GM21367 (cell line): ENCODE measurements at regions not wholly inside any gene's neighbourhood (a gene's known extent, or its start where the extent isn't known, plus 50 kb on each side); places are given as distances from the start of the nearest gene placed in this dataset.

Experiments used
- ATAC-seq: cut with Tn5 transposase; IDR thresholded peaks from one replicate; pipeline ENCODE4 v1.9.1; 2021; ENCODE audit not compliant: unreplicated experiment

DNA sequence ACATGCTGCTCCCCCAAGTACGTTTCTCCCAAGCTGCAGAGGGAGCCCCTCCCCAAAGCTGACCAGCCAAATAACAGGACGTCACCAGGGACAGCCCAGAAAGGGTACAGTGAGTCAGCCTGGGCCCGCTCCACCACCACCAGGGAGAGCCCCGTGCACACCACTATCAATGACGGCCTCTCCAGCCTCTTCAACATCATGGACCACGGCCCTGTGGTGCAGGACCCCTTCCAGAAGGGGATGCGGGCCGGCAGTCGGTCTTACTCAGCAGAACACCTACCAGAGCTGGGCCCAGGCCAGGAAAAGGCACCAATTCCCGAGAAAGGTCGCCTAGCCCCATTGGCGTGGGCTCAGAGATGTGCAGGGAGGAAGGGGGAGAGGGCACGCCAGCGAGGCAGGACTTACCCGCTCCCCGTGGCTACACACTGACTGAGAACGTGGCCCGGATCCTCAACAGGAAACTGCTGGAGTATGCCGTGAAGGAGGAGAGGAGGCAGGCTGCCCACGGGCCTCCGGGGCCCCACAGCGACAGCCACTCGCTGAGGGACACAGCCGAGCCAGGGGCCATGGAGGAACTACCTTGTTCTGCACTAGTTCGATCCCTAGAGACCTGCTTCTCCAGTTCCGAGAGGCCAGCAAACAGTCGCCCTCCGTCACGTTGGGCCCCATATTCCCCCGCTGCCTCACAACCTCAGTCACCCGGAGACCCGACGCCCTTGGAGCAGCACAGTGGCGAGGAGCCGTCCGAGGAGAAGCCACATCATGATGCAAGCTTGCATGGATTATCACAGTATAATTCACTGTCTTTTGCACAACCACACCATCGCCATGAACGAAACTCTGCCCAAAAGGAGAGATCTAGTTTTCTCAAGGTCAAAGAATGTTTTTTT, 815.9 kb upstream of the KLHL1 start:
- ATAC-seq, result no peak

DNA sequence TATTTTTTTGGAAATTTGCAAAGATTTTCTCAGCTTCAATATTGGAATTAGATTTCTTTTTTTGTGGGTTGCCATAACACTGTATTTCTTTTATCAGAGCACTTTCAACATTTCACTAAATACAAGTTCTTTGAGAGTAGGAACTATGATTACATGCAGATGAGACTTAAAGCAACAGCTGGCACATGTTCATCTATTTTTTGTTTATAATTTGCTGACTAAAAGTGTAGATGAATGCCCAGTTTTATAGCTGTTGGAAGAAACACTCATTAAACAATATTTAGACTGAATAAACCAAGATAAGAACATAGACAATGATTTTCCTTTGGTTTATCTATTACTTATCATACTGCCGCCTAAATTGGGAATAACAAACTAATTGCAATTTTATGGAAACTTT, 803.0 kb upstream of the KLHL1 start:
- ATAC-seq, result no peak

DNA sequence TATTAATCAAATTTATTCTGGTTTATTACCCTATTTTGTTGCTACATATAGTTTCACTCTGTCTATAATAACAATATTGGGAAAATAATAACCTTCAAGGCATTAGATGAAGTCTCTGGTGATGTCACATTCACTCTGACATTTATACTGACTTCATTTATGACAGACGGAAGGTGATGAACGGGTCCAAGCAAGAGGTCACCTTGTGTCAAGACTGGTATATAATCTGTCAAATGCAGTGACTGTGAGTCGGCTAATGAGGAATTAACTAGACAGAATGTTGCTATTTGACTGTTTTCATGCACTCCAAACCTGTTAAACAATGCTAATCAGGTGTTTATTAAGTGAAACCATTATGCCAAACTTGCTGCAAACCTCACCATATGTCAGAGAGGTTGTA, 800.5 kb upstream of the KLHL1 start:
- no peak for ATAC-seq

DNA sequence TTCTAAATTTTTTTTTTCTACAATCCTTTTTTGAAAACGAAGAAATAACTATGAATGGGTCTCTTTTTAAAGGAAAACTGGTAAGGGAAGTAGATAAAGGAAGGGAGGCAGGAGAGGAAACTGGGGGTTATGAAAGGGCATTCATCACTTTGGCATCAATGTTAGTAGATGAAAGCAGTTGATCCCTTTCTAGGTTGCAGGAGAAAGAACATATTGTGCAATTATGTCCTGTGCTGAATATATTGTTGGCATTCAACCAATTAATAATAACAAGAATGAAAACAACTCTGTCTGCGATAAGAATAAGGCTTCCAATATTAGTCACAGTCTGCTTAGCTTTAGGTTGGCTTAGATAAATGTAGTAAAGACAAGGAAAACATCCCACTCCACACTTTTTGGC, 796.8 kb upstream of the KLHL1 start:
- ATAC-seq, result no peak

DNA sequence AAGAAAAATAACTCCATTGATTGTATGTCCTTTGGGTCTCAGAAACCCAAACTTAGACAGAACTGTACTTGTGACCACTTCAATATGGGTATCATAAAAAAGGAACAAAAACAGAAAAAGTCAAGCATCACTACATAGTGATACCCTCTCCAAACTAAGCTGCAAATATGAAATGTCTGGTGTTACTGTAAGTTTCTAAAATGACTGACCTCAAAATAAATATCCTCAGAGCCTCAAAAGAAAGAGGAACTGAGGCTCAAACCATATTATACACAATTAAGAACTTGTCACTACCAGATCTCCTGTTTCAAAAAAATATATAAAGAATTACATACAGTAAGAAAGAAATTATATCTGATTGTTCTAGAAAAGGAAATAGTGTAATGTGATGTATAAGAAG, 787.9 kb upstream of the KLHL1 start:
- ATAC-seq, result no peak

DNA sequence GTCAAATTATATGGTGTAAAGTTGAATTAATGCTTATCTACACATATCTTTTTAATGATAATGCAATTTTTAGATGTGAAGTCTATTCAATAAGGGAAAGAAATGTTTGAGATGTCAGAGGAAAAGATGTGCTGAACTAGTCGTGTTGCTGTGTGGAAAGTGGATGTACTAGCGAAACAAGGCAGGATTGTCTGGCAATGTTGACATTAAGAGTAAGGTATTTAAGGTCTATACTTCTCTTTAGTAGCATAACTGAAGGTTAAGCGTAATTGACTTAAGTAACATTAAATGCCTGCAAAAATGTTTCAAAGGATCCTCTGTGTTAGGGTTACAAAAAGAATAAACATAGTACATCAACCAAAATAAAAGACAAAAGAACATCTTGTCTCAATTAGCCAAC, 787.3 kb upstream of the KLHL1 start:
- ATAC-seq, result no peak

DNA sequence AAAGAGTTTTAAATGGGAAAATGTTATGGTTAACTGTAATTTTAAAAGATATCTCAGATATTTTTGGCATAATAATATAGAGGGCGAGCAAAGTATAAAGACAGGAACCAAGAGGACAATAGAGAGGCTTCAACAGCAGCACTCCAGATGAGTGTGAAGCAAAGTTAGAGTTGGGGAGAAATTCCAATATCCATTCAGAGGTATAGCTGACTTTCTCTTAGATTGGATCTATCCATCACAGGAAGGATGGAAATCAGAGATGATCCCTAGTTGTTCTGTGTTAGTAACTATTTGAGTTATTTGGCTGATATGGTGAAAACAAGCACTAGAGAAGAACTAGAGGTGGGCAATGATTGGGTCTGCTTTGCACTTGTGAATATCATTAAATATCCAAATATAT, 786.0 kb upstream of the KLHL1 start:
- ATAC-seq, result no peak

DNA sequence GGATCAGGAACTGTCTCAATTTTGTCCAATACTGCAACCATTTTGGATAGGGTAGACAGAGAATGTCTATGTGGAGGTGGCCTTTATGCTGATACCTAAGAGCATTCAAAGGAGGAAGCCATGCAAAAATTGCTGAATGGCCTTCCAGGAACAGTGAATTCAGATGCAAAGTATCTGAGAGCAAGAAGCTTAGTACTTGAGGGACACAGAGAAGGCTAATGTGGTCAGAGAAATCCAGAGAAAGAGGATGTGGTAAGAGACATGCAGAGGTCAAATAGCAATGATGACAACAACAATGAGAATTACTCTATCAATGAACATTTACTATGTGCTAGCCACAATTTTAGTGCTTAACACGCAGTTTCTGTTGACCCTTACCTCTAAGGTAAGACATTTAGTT, 785.6 kb upstream of the KLHL1 start:
- ATAC-seq, result no peak

DNA sequence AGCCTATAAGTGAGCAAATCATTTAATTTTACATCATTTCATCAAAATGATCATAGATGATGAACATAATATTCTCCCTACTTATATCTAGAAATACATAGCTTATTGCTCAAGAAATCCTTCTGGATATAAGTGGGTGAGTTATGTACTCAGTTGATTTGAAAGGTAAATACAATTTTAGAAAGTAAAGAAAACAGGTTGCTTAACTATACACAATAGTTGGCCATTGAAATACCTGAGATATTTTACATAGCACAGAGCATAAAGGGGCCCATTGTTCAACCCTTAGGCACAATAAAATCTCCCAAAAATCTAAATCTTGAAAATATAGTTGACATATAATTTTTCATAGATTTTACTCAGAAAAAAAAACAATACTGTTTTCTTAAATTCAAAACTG, 782.0 kb upstream of the KLHL1 start:
- no peak for ATAC-seq

DNA sequence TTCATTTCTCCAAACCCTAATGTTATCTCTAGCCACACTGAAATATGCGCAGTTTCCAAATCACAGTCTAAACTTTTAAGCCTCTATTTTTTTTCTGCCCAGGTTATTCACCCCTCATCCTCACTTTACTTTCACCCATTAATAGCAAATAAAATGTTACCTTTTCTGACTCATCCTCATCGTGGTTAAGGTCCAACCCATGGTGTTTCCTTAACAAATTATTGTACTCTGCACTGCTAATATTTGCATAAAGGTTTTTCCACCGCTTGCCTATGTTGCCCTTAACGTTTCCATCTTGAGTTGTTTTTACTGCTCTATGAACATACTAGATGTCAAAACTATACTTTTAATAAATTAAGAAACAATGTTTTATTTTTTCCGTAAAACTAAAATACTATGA, 780.9 kb upstream of the KLHL1 start:
- ATAC-seq, result no peak

DNA sequence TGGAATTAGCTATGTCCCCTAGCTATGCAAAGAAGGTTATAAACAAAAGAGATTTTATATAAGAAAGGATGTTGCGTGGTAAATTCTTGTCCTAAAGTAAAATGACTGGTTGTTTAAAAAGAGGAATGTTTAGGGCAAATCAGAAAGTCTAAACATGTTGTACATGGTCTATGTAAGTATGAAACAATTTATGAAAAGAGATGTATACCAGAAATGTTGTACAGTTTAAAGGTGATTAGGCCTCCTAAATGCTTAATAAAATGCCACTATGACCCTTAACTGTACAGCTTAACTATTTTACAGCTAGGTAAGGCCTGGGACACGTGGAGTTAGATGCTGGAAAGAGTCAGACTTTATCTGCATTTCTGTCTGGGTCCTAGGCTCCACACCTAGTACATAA, 775.9 kb upstream of the KLHL1 start:
- ATAC-seq, result no peak

DNA sequence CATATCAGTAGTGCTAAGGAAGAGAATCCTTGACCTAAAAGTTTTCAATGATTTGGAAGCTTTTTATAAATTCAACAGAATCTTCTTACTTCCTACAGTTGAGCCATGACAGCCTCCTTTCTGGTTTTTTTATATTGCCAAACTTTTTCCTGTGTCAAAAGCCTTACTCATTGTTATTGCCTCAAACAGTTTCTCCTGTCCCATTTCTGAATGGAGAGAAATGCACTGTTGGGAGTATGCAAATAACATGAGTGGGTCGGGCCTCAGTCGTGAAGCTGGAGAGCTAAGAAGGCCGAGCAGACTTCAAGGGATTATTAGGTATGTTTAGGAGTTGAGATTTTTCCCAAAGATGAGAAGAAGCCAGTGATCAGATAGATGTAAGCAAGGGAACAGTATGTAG, 766.4 kb upstream of the KLHL1 start:
- ATAC-seq, result no peak

DNA sequence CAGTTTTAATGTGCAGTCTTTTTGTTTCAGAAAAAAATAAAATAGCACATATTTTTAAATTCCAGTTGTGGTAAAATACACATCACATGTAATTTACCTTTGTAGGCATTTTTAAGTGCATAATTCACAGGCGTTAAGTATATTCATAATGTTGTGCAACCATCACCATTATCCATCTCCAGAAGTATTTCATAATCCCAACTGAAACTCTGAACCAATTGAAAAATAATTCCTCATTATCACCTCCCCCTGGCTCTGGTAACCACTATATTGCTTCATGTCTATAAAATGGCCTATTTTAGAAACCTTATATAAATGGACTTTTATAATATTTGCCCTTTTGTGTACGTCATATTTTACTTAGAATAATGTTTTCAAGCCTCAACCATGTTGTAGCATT, 756.5 kb upstream of the KLHL1 start:
- ATAC-seq, result no peak

DNA sequence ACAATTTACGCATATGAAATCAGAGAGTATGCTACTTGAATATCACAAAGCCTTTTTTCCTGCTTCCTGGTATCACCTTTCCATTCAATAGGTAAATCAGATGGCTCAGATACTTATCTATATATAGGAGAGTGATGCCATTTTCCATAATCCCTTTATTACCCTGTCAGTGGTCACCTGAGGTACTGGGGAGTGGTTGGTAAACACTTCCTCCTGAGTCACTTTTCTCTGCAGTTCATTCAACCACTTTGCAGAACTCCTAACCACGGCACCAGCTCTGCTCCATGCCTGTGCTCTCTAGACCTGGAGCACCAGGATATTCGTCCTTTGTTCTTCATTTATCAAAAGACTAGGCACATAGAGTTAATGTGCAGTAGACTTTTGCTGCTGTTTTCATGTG, 748.5 kb upstream of the KLHL1 start:
- ATAC-seq, result no peak

DNA sequence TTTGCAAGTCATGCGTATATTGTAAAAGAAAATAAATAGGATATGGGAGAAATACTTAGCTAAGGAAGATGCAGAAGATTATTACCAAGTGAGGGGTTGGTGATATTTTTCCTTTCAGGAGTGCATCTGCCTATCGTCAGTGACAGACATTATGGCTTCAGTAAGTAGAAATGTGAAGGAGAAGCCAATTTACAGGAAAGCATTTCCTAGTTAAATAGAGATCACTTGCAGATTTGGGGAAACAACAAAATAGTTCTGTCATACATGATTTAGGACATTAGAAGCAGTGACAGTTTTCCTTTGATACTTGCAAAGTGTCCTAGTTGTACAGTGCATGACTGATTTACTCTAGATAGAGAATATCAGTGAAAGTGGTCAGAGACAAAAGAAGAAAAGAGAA, 747.8 kb upstream of the KLHL1 start:
- no peak for ATAC-seq

DNA sequence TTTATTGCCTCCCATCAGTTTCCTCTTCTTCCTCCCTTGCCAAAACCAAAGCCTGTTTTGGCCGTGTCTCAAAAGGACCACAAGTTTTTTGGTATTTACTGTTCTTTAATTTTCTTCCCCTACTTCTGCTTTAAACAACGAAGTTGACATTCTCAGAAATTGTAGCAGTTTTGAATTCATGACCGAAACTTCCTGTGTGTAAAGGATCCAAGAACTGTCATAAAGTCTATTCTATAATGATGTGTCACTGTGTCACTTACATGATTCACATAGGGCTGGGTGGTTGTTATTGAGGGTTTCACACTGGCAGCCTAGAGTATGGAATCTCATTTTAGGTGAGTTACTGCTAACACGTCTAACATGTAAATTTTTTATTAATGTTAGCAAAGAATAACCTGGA, 741.0 kb upstream of the KLHL1 start:
- ATAC-seq, result no peak

DNA sequence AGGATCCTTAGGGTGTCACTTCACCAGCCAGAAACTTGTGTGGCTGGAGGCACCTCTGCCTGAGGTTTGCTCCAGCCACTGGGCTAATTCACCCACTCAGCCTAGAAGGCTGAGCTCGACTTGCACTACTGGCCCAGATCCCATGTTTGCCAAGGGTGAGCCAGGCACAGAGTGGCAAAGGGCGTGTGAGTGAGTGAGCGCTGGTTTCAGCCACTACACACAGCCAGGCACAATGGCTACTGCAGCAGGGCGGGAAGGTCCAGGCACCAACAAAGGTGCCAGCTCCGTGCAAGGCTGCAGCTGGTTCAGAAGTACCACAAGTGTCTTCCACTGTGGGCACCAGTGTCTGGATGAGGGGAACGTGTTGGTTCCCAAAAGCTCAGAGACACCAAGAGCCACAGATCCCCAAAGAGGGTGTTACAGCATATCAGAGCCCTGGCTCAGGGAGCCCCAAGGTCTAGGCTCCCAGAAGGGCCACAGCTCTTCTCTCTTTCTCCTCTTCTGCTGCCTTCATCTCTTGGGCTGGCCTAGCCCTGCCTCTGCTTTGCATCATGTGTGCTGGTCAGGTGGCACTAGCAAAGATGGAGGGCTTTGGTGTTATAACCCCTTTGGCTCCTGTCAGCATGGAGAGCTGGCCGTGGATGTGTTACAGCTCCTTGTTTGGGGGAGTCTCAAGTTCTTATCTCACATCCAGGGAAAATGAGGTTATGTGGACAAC, 736.3 kb upstream of the KLHL1 start:
- no peak for ATAC-seq

DNA sequence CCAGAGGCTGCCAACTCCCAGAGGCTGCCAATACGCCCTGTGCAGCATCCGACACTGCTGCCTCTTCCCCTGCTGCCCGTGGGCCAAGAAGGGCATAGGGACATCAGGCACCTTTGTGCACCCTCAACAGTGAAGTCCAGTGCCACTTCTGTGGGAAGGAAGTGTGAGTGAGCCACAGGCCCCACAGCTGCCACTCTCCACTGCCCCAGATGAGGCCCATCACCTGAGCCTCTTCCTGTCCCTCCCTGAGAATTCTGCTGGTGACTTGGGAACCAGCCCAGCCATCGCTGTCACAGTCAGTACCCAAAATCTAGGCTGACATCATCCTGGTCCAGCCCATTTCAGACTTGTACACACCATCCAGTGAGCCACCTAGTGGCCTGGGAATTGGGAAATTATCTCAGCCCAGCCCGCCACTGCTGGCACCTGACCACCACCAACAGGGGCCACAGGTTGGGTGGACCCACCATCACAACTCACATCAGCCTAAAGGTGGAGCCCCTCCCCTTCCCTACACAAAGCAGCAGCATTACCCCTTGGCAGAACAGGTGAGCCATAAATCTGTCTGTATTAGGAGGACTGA, 733.9 kb upstream of the KLHL1 start:
- no peak for ATAC-seq

DNA sequence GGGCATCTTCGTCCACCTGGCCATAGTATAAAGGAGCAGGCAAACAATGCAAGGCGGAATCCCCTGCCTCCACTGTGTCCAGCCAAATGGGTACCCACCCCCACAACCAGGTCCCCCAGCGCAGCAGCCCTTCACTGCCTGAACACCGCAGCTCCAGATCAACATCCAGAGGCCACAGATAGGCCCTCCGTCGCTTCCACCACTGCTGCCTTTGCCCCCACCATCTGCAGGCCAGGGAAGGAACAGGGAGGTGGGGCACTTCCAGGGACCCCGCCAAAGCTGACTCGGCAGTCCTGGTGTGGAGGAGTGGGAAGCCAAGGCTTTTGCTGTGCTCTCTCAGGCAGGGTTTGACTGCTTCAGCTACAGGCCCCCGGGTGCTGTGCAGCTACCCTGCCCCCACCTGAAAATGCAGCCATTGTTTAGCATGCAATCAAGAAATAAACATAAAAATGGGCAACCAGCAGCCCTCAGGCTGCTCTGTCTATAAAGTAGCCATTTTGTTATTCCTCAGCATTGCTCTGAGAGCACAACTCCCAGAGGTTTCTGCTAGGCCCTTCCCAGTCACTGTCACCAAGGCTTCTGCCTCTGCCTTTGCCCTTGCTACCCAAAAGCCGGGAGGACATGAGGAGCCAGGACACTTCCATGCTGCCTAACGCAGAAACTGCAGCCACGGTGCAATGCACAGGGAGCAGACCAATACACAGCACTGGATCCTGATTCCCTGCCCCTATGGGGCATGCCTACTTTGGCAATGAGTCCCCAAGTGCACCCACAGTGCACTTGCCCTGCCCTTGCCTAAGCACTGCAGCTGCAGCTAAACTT, 733.2 kb upstream of the KLHL1 start:
- no peak for ATAC-seq

DNA sequence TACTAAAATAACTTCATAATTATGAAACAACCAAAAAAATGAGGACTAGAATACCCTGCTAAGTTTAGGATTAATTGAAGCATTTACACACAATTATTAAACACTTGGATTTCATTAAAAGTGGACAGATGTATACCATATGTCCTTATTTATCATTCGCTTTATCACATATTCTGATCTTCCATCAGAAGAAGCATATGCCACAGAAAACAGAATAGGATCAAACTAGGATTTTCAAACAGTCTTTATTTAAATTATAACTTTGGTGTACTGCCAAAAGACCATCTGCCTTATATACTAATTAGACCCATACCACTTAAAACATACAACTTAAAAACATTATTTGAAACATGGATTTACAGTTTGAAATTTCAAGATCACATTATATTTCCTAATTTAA, 727.1 kb upstream of the KLHL1 start:
- ATAC-seq, result no peak

DNA sequence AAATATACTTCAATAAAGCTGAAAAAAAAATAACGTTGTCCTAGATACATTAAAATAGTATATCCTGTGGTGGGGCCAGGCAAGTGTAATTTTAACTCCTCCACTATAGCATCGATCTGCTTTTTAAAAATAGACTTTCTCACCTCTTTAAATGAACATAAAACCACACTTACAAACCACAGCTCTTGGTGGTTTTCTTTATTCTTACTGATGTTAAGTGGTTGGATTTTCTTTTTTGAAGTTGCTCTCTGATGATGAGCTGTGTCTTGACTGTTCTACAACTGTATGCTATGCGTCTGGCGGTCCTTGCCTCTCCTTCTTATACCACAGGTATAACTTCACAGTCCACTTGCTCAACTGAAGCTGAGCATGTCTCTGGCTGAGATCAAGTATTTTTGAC, 721.5 kb upstream of the KLHL1 start:
- no peak for ATAC-seq
